CD4-positive, alpha-beta T cell treated with Interferon alpha-2 for 1 hour (primary cell): ENCODE measurements at regions not wholly inside any gene's neighbourhood (a gene's known extent, or its start where the extent isn't known, plus 50 kb on each side); places are given as distances from the start of the nearest gene placed in this dataset.

Source experiments
- DNase-seq, 2 donors: peaks; one replicate each; pipeline ENCODE4 v3.0.0-alpha.2; 2020 to 2022

- DNase-seq = no peak
Measured at GRCh38 chr7:41219276-41219675, 483.6 kb downstream of the INHBA start.

DNA sequence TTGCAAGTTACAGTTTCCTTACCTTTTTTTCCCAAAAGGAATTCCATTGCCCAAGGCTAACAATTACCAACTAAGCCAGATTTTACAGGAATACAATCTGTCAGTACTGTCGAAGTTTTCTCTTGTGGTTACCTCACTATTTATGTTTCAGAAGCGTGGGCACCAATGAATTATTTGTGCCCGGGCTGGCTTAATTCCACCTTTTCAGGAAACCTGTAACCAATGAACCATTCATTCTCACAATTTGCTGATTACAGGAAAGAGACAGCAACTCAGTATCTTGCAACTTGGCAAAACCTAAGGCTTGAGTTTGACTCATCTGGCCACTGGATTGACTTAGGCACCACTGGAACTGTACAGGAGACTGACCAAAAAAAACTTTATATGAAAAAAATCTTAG, 485.6 kb downstream of the INHBA start:
- no peak for DNase-seq

- DNase-seq = no peak
Measured at GRCh38 chr7:41207141-41207540, 495.7 kb downstream of the INHBA start.

DNA sequence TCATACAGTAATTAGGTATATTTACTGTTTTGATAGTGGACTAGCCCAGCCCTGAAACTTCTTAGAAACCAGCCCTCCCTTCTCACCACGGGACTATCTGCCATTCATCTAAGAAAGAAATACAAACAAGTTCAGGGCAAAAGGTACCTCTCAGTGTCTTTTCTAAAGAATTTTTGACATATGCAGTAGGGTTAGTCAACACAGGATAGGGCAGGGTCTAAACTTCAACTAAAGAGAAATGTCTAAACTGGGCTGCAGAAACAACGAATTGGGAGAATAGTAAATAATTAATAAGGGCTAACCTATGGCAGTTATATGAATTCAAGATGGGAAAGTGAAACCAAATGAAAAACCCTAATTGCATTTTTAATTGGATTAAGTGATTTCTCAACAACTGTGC, 496.6 kb downstream of the INHBA start:
- no peak for DNase-seq

DNA sequence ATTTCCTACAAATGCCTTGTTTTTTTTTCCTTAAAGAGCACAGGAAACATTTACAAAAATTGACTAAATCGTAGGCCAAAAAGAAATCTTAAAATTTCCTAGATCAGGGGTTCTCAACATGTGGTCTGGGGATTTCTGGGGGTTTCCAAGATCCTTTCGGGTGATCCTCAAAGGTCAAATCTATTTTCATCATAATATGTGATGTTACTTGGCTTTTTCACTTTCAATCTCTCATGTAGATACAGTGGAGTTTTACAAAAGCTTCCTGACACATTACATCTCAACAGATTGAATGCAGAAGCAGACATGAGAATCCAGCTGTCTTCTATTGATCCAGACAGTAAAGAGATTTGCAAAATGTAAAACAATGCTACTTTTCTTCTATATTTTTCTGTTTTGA, 497.3 kb downstream of the INHBA start:
- no peak for DNase-seq

DNA sequence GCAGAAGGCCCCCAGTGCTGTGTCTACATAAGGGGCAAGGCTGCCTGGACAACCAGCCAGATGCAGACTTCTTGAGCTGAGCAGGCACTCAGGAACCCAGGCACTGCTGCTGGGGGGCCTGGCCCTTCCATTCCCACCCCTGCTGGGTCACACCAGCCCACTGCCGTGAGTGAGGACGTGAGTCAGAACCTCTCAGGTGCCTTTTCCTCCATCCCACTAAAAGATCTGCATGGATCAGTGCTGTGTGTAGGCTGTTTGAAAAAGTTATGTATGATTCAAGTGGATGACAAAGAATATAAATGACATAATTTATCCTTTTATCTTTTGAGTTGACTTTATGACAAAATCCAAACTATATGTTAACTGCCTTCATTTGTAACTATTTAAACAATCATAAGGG, 499.3 kb downstream of the INHBA start:
- no peak for DNase-seq

- DNase-seq = no peak
Measured at GRCh38 chr7:41201021-41201420, 501.9 kb downstream of the INHBA start.

DNA sequence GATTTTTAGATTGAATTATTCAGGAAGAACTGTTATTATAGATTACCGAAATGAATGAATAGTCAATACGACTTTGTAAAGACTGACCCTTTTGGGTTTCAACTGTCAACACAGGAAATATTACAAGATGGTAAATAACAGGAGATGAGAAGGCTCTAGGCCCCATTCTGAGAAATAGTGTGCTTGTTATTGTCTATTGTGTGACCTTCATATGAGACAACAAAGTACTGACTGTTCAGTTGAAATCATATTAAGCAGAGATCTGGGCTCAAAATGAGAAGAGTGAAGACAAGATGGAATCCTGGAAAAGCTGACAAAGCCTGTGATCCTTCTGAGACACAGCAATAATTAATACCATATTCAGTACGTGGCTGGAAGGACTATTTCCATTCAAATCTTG, 503.8 kb downstream of the INHBA start:
- DNase-seq = no peak

- no peak for DNase-seq
Measured at GRCh38 chr7:41198502-41198901, 504.4 kb downstream of the INHBA start.

GRCh38 chr7:41197769-41198168, 505.1 kb downstream of the INHBA start:
- DNase-seq = no peak

GRCh38 chr7:41193738-41194282, 509.1 kb downstream of the INHBA start:
- DNase-seq = no peak

DNA sequence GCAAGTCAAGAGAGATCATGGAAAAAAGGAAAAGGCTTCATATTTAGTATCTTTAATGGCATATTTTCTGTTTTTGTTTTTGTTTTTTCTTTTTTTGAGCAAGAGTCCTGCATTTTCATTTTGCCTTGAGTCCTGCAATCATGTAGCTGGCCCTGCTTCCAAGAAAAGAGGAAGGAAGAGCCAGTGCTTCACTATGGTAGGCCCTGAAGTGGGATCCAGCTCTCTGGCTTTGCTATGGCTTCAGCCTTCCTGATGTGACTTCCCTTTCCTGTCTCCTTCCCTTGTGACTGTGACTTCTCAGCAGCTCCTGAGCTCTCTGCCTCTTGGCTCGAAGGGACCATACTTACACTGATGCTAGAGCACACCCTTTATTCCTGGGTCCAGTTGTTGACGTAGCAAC, 512.3 kb downstream of the INHBA start:
- no peak for DNase-seq

DNA sequence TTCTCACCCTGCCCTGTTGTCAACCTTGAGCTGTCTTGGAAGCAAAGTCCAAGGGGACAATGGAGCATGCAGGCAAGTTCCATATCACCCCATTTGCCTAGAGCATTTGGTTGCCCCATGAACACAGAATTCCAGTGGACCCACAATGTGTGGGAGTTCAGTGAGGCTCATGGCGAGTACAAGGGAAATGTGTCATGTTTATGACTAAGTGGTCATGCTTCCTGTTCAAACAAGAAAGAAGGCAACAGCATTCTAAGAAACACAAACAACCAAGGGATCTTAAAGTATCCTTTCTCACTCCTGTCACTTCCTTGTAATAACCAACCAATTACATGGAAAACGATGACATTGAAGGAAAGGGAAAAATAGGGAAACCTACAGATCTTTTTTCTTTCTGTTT, 513.0 kb downstream of the INHBA start:
- no peak for DNase-seq

GRCh38 chr7:41188163-41189130, 514.4 kb downstream of the INHBA start:
- no peak for DNase-seq

- DNase-seq = no peak
Measured at GRCh38 chr7:41187322-41187721, 515.6 kb downstream of the INHBA start.

GRCh38 chr7:41185851-41186250, 517.0 kb downstream of the INHBA start:
- DNase-seq = no peak

- no peak for DNase-seq
Measured at GRCh38 chr7:41183741-41184140, 519.1 kb downstream of the INHBA start.

DNA sequence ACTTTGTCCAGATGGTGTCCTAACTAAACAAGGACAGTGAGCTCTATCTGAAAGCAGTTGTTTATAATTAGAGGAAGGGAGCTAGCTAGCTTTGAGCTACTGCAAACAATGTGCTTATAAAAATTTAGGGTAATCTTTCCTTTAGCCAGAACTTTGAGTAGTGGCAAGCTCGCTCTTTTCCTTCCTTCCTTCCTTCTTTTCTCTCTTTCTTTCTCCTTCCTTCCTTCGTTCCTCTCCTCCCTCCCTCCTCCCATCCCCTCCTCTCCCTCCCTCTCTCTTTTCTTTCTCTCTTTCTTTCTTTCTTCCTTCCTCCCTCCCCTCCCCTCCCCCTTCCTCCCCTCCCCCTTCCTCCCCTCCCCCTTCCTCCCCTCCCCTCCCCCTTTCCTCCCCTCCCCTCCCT, 520.1 kb downstream of the INHBA start:
- DNase-seq = no peak

- DNase-seq = no peak
Measured at GRCh38 chr7:41175435-41175834, 527.5 kb downstream of the INHBA start.

DNA sequence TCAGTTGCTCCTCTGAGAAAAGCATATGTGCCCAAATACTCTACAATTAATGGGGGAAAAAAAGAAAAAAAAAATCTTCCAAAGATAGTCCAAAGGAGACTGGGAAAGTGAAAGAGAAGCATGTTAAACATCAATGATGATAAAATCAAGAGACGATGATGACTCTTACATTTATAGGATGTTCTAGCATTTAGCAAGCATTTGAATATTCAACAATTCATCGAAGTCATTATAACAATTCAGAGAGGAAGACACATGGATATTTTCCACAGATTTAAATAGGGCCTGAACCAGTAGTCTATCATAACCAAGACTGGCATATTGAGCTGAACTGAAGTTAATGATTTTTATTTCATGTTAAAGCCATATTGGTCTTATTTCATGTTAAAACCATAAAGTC, 528.4 kb downstream of the INHBA start:
- no peak for DNase-seq

DNA sequence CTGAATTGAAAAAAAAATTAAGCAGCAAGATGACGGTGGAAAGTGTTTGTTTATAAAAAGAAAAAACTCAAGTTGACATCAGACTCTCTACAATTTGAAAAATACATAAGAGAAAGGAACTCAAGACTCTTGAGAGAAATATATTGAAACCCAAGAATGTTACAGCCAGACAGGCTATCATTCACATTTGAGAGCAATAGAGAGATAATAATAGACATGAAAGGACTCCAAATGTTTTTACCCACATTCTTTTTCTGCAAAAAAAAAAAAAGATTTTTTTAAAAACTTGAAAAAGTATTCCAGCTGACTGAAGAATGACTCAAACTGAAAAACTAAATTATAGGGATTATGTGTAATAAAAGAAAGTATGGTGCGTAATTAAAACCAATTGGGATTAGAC, 532.4 kb downstream of the INHBA start:
- no peak for DNase-seq

DNA sequence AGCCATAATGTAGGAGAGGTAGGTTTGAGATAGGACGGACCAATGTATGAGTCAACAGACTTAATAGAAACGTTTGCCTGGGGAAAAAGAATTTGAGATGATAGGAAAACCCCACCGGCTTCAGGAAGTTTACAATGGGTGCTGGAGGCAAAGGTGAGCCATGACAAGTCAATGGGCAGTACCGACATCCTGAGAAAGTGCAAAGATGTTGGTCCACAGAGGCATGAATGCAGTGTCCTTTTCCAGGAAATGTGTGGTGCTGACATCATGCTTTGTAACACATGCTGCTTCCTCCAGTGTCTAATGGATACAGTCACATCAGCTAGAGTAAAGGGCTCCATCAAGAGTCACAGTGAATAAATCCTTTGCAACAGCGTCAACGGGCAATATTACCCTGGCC, 533.6 kb downstream of the INHBA start:
- no peak for DNase-seq

GRCh38 chr7:41167836-41168235, 535.1 kb downstream of the INHBA start:
- DNase-seq = no peak

GRCh38 chr7:41164440-41164839, 538.5 kb downstream of the INHBA start:
- no peak for DNase-seq

GRCh38 chr7:41163991-41164390, 538.9 kb downstream of the INHBA start:
- DNase-seq = no peak
